ENCODE measurements at regions not wholly inside any gene's neighbourhood (a gene's known extent, or its start where the extent isn't known, plus 50 kb on each side); places are given as distances from the start of the nearest gene placed in this dataset.
A peak's percentile ranks its signal among the peaks of the same experiment; 100 is the strongest.

GRCh38 chr4:33831442-33832066, 2412.8 kb downstream of the ARAP2 start:
- TF ChIP-seq RAD21 (IDR thresholded peaks at IDR 0.05; ENCODE audit: low read depth), result no peak
- no peak for TF ChIP-seq EP300 (IDR thresholded peaks at IDR 0.05; ENCODE audit: borderline replicate concordance)
- TF ChIP-seq FOXM1 (IDR thresholded peaks at IDR 0.05; ENCODE audit: borderline replicate concordance, low read depth), result no peak
- TF ChIP-seq NFIC (IDR thresholded peaks at IDR 0.05), result no peak
- no peak for TF ChIP-seq TCF12 (IDR thresholded peaks at IDR 0.05; ENCODE audit: low read depth)
- TF ChIP-seq YY1 (IDR thresholded peaks at IDR 0.05; ENCODE audit: low read depth), result no peak
- no peak for TF ChIP-seq TEAD4 (IDR thresholded peaks at IDR 0.05)
- no peak for TF ChIP-seq EGR1 (IDR thresholded peaks at IDR 0.05)

DNA sequence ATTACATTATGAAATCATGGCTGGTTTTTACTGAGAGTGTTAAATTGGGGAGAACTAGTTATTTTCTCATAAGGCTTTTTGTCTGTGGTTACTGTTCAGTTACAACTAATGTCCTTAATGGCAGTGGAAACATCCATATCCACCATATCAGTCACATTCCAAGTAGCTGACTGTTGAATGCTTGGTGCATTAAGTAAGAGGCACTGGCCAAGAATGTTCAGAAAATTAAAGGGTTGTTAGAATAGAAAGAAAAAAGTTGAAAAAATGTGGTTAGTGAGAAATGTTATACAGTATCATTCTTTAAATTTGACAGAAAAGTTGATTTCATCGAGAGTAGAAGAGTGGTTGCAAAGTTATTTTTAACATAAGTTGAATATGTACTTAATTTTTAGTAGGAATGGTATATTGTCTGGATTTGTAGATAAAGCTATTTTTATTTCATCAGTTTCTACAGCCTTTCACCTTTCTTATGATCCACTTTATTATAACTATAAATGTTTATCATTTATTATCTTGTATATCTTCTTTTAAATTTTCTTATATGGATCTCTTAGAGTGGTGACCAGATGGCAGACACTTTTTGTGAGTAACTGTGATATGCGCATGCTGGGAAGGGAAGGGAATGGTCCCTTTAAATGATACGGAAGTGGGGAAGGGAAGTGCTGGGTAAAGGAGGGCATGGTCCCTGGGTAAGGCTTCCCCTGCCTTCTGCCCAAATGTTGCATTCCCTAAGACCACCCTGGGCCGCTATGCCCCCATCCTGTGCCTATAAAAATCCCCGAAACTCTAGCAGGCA, 2407.1 kb downstream of the ARAP2 start:
- TF ChIP-seq FOXM1 (IDR thresholded peaks at IDR 0.05; ENCODE audit: borderline replicate concordance, low read depth) (no peak), MAX (IDR thresholded peaks at IDR 0.05) (no peak), RAD21 (IDR thresholded peaks at IDR 0.05; ENCODE audit: low read depth) (no peak), TAF1 (IDR thresholded peaks at IDR 0.05; ENCODE audit: low read depth) (no peak), EP300 (IDR thresholded peaks at IDR 0.05; ENCODE audit: borderline replicate concordance) (peak; percentile 16; the same call in 1 of the 2 replicates), CREB1 (IDR thresholded peaks at IDR 0.05; ENCODE audit: low read depth) (no peak), NFIC (IDR thresholded peaks at IDR 0.05) (no peak), TCF12 (IDR thresholded peaks at IDR 0.05; ENCODE audit: low read depth) (no peak), CEBPB (IDR thresholded peaks at IDR 0.05) (no peak), TEAD4 (IDR thresholded peaks at IDR 0.05) (peak; percentile 82), USF1 (IDR thresholded peaks at IDR 0.05) (no peak)
- TF ChIP-seq, protein P1, sequence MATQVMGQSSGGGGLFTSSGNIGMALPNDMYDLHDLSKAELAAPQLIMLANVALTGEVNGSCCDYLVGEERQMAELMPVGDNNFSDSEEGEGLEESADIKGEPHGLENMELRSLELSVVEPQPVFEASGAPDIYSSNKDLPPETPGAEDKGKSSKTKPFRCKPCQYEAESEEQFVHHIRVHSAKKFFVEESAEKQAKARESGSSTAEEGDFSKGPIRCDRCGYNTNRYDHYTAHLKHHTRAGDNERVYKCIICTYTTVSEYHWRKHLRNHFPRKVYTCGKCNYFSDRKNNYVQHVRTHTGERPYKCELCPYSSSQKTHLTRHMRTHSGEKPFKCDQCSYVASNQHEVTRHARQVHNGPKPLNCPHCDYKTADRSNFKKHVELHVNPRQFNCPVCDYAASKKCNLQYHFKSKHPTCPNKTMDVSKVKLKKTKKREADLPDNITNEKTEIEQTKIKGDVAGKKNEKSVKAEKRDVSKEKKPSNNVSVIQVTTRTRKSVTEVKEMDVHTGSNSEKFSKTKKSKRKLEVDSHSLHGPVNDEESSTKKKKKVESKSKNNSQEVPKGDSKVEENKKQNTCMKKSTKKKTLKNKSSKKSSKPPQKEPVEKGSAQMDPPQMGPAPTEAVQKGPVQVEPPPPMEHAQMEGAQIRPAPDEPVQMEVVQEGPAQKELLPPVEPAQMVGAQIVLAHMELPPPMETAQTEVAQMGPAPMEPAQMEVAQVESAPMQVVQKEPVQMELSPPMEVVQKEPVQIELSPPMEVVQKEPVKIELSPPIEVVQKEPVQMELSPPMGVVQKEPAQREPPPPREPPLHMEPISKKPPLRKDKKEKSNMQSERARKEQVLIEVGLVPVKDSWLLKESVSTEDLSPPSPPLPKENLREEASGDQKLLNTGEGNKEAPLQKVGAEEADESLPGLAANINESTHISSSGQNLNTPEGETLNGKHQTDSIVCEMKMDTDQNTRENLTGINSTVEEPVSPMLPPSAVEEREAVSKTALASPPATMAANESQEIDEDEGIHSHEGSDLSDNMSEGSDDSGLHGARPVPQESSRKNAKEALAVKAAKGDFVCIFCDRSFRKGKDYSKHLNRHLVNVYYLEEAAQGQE (IDR thresholded peaks at IDR 0.05; ENCODE audit: low read depth), result no peak

GRCh38 chr4:33841120-33841519, 2403.2 kb downstream of the ARAP2 start:
- TF ChIP-seq, protein P1 (IDR thresholded peaks at IDR 0.05; ENCODE audit: low read depth), result no peak
- TF ChIP-seq MAX (IDR thresholded peaks at IDR 0.05) (no peak), TCF12 (IDR thresholded peaks at IDR 0.05; ENCODE audit: low read depth) (no peak), CREB1 (IDR thresholded peaks at IDR 0.05; ENCODE audit: low read depth) (no peak), FOXM1 (IDR thresholded peaks at IDR 0.05; ENCODE audit: borderline replicate concordance, low read depth) (no peak), EGR1 (IDR thresholded peaks at IDR 0.05) (no peak), TAF1 (IDR thresholded peaks at IDR 0.05; ENCODE audit: low read depth) (no peak), TEAD4 (IDR thresholded peaks at IDR 0.05) (no peak)

DNA sequence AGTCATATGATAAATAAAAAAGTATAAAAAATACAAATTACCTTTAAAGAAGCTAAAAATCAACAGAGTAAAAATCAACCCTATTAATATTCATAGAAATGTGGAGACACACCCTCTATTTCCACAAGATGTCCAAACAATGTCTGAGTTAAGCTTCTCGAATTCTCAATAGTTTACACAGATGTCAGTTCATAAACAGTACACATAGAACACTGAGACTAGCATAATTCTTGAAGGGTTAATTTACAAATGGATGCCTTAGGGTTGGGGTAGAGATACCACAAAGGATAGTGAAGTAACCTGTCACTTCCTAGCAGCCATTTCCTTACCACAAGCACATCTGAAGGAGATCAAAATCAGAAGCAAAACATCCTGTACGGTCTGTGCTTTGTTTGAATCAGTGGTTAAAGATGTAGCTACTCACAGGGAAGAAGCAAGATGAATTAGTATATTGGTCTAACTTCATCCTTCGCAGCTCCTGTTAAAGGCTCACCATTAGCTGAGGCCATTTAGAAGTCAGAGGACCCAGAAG, 2393.9 kb downstream of the ARAP2 start:
- no peak for TF ChIP-seq USF1 (IDR thresholded peaks at IDR 0.05)
- TF ChIP-seq MAX (IDR thresholded peaks at IDR 0.05), result no peak
- no peak for TF ChIP-seq TEAD4 (IDR thresholded peaks at IDR 0.05)
- no peak for TF ChIP-seq NFIC (IDR thresholded peaks at IDR 0.05)
- TF ChIP-seq EGR1 (IDR thresholded peaks at IDR 0.05), result no peak
- no peak for TF ChIP-seq CREB1 (IDR thresholded peaks at IDR 0.05; ENCODE audit: low read depth)
- no peak for TF ChIP-seq CEBPB (IDR thresholded peaks at IDR 0.05)
- no peak for TF ChIP-seq FOXM1 (IDR thresholded peaks at IDR 0.05; ENCODE audit: borderline replicate concordance, low read depth)
- TF ChIP-seq, protein P1 (IDR thresholded peaks at IDR 0.05; ENCODE audit: low read depth), result no peak
- no peak for TF ChIP-seq TAF1 (IDR thresholded peaks at IDR 0.05; ENCODE audit: low read depth)
- TF ChIP-seq TCF12 (IDR thresholded peaks at IDR 0.05; ENCODE audit: low read depth), result no peak
